Lung (tissue), 11 donors: ENCODE measurements at regions not wholly inside any gene's neighbourhood (a gene's known extent, or its start where the extent isn't known, plus 50 kb on each side); places are given as distances from the start of the nearest gene placed in this dataset.

Experiments
- ATAC-seq: fragments of 200-7000 bp; cut with Tn5 transposase; one replicate; pipeline ENCODE4 v1.9.1; 2020; ENCODE audit warnings: moderate number of reproducible peaks; ENCODE audit not compliant: insufficient read depth, low FRiP score
- DNase-seq, 3 donors: peaks; one replicate each; pipeline ENCODE4 v3.0.0-alpha.2; 2013 to 2017
- H3K27ac ChIP-seq, 2 donors: one replicate each; pipeline ENCODE4 v1.5.1; 2013; ENCODE audit warnings: mild to moderate bottlenecking in 2 of 2, moderate library complexity in 2 of 2, control low read depth in 1 of 2, inconsistent platforms in 1 of 2, low read depth in 1 of 2, low read length in 1 of 2
- H3K27me3 ChIP-seq, 3 donors: one replicate each; pipeline ENCODE4 v1.5.1; 2013; ENCODE audit warnings: low read length in 2 of 3; ENCODE audit not compliant: control insufficient read depth in 3 of 3, insufficient read depth in 3 of 3
- H3K36me3 ChIP-seq, 4 donors: one replicate each; pipeline ENCODE4 v1.5.1; 2013; ENCODE audit warnings: low read length in 4 of 4, mild to moderate bottlenecking in 1 of 4, moderate library complexity in 1 of 4; ENCODE audit not compliant: control insufficient read depth in 4 of 4, insufficient read depth in 4 of 4
- H3K4me1 ChIP-seq, 5 donors: one replicate each; pipeline ENCODE4 v1.5.1; 2013; ENCODE audit warnings: low read length in 5 of 5, mild to moderate bottlenecking in 2 of 5, moderate library complexity in 1 of 5; ENCODE audit not compliant: control insufficient read depth in 5 of 5, insufficient read depth in 5 of 5
- H3K4me3 ChIP-seq: one replicate; pipeline ENCODE4 v1.5.1; 2013; ENCODE audit warnings: mild to moderate bottlenecking, control low read depth, moderate library complexity
- H3K9ac ChIP-seq, 2 donors: one replicate each; pipeline ENCODE4 v1.5.1; 2013; ENCODE audit warnings: low read length in 2 of 2, control low read depth in 1 of 2; ENCODE audit not compliant: insufficient read depth in 1 of 2
- H3K9me3 ChIP-seq, 4 donors: one replicate each; pipeline ENCODE4 v1.5.1; 2013; ENCODE audit warnings: low read length in 3 of 4, mild to moderate bottlenecking in 1 of 4, moderate library complexity in 1 of 4; ENCODE audit not compliant: control insufficient read depth in 4 of 4, insufficient read depth in 3 of 4
- WGBS, 2 donors: extraction: QIAGEN DNeasy Blood & Tissue Kit; methylation state at CpG; one replicate each; pipeline ENCODE4 v1.1.7; 2013; 5-methylcytosine and 5-hydroxymethylcytosine counted together
- TF ChIP-seq, protein P1 (sequence below): IDR thresholded peaks from 2 replicates; pipeline ENCODE4 v1.5.1; 2012; ENCODE audit warnings: mild to moderate bottlenecking; ENCODE audit errors: control extremely low read depth, extremely low read depth
- donor health status: control.
- donor health status: control.
- donor health status: Bipolar disorder and iron deficiency.
- donor health status: healthy.
- donor health status: DM: yes; HTN: yes; CAD: no.

DNA sequence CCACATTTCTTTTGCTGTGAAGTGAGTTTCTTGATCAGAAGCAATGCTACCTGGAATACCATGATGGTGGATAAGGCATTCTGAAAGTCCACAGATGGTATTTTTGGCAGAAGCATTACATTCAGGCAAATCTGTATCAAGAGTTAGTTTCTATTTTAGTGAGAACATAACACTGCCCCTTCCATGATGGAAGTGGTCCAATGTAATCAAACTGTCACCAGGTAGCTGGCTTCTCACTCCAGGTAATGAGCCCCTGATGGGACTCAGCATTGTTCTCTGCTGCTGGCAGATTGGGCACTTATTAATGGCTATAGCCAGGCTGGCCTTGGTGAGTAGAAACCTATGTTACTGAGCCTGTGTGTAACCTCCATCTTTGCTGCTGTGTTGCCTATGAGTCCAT is 80.7 kb downstream of the KCNA5 start:
- no peak overlapping the region for H3K9ac ChIP-seq
- no peak overlapping the region for H3K27ac ChIP-seq
- DNase-seq (no peak), ATAC-seq (no peak)
- H3K36me3 ChIP-seq: no peaks in the 10 kb centered on the region
- H3K4me1 ChIP-seq: no peaks in the 10 kb centered on the region
- H3K4me3 ChIP-seq: no peak overlapping the region
- H3K27me3 ChIP-seq: no peaks in the 10 kb centered on the region
- no peaks in the 10 kb centered on the region for H3K9me3 ChIP-seq
- TF ChIP-seq, protein P1, sequence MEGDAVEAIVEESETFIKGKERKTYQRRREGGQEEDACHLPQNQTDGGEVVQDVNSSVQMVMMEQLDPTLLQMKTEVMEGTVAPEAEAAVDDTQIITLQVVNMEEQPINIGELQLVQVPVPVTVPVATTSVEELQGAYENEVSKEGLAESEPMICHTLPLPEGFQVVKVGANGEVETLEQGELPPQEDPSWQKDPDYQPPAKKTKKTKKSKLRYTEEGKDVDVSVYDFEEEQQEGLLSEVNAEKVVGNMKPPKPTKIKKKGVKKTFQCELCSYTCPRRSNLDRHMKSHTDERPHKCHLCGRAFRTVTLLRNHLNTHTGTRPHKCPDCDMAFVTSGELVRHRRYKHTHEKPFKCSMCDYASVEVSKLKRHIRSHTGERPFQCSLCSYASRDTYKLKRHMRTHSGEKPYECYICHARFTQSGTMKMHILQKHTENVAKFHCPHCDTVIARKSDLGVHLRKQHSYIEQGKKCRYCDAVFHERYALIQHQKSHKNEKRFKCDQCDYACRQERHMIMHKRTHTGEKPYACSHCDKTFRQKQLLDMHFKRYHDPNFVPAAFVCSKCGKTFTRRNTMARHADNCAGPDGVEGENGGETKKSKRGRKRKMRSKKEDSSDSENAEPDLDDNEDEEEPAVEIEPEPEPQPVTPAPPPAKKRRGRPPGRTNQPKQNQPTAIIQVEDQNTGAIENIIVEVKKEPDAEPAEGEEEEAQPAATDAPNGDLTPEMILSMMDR: no peak

DNA sequence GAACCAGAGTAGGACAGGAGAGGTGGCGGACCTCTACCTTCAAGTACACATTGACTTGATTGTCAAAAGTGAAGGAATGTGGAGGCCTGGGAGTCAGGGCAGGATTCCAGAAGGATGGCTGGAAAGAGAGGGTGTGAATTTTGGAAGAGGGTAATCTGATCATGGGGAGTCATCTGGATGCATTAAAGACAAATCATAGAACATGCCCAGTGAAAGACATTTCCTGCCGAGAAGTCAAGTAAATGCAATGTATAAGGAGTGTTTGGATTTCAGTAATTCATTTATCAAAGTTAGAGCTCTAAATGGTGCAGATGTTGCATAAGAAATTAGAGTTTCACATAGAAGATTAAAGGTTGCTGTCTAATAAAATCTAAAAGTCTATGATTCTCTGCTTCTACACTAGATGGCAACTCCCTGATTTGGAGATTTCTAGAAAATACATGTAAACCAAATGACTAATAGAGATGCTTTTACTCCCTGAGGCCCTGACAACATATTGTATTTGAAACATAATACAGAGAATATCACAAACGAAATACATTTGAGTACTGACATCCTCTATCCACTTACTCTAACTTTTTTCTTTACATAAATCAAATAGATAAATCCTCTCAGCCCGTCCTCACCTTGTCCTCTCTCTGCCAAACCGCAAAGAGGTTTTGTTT is 91.3 kb downstream of the KCNA5 start:
- WGBS, 2 donors: 70 to 74% methylated on average over 5 of the region's 5 CpGs
- TF ChIP-seq, protein P1: no peak
- H3K9ac ChIP-seq: no peak overlapping the region
- no peak for ATAC-seq
- H3K36me3 ChIP-seq: no peaks in the 10 kb centered on the region
- no peak for DNase-seq
- no peaks in the 10 kb centered on the region for H3K4me1 ChIP-seq
- no peak overlapping the region for H3K4me3 ChIP-seq
- peaks cover 0 to 4% (median 0%) of the 10 kb centered on the region in 4 donors for H3K9me3 ChIP-seq
- H3K27ac ChIP-seq: no peak overlapping the region
- peaks cover 0 to 2% (median 0%) of the 10 kb centered on the region in 3 donors for H3K27me3 ChIP-seq

DNA sequence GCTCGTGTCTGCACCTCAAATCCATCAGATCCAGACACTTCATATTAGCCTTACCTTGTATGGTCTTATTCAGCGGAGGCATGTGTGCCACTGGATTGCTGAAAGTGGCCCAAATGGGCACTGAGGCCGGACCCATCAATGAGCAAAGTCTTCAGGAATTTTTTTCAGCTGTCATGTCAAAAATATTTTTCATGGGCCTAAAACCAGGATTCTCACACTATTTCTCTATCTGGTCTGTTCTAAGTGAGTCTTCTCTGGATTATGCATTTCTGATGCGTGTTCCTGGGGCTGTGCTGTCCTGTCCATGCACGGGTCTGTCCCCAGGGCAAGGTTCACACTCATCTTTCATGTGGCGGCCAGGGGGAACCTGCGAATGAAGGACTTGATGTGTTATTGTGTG is 94.6 kb downstream of the KCNA5 start:
- no peak overlapping the region for H3K9ac ChIP-seq
- no peaks in the 10 kb centered on the region for H3K36me3 ChIP-seq
- DNase-seq (no peak), ATAC-seq (no peak)
- H3K27me3 ChIP-seq: no peaks in the 10 kb centered on the region
- 81 to 83% methylated on average over 7 of the region's 7 CpGs for WGBS, 2 donors
- TF ChIP-seq, protein P1: no peak
- H3K27ac ChIP-seq: no peak overlapping the region
- H3K9me3 ChIP-seq: peaks cover 0 to 3% (median 0%) of the 10 kb centered on the region in 4 donors
- H3K4me1 ChIP-seq: no peaks in the 10 kb centered on the region
- no peak overlapping the region for H3K4me3 ChIP-seq

DNA sequence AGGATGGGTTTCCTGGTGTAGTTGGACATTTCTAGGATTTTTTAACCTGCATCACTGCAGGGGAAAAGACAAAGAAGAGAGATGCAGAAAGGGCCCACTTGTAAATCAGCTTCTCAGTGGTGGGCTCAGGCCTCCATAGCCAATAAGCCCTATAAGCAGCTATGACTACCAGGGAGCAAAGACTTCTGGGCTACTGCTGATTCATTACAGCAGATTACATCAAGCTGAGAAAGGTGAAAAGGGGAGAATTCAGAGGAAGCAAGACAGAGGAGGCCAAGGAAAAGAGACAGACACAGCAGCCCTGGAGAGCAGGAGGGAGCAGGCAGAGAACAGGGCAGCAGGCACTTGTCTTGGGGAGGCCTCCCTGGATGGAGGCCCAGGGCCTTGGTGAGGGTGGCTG is 95.2 kb downstream of the KCNA5 start:
- no peak overlapping the region for H3K9ac ChIP-seq
- no peak overlapping the region for H3K4me3 ChIP-seq
- H3K9me3 ChIP-seq: peaks cover 0 to 3% (median 0%) of the 10 kb centered on the region in 4 donors
- no peaks in the 10 kb centered on the region for H3K4me1 ChIP-seq
- H3K27ac ChIP-seq: no peak overlapping the region
- TF ChIP-seq, protein P1: no peak
- no peaks in the 10 kb centered on the region for H3K27me3 ChIP-seq
- no peaks in the 10 kb centered on the region for H3K36me3 ChIP-seq
- DNase-seq (no peak), ATAC-seq (no peak)
